Upper lobe of right lung (tissue), 1 donor: ENCODE measurements at regions not wholly inside any gene's neighbourhood (a gene's known extent, or its start where the extent isn't known, plus 50 kb on each side); places are given as distances from the start of the nearest gene placed in this dataset.
"Not testable (repeated sequence)": the region's sequence is repeated elsewhere in the genome, so short reads cannot be mapped to it uniquely, and the experiment has no call there.

Experiments used
- ATAC-seq: fragments of 200-7000 bp; cut with Tn5 transposase; one replicate; pipeline ENCODE4 v1.9.1; 2020; ENCODE audit warnings: mild to moderate bottlenecking, moderate library complexity
- DNase-seq: peaks from one replicate; pipeline ENCODE4 v3.0.0-alpha.2; 2020
- H3K27ac ChIP-seq: fragments of 200-600 bp; one replicate; pipeline ENCODE4 v1.8.0; 2022
- H3K27me3 ChIP-seq: fragments of 200-600 bp; one replicate; pipeline ENCODE4 v1.8.0; 2022; ENCODE audit warnings: mild to moderate bottlenecking
- H3K36me3 ChIP-seq: fragments of 200-600 bp; one replicate; pipeline ENCODE4 v1.8.0; 2022
- H3K4me1 ChIP-seq: fragments of 200-600 bp; one replicate; pipeline ENCODE4 v1.8.0; 2022
- H3K4me3 ChIP-seq: fragments of 200-600 bp; one replicate; pipeline ENCODE4 v1.8.0; 2022; ENCODE audit warnings: mild to moderate bottlenecking
- H3K9me3 ChIP-seq: fragments of 200-600 bp; one replicate; pipeline ENCODE4 v1.8.0; 2022
- intact Hi-C: fragments of 100-400 bp; cut with DNase I; formaldehyde crosslinking; loops from one replicate; pipeline ENCODE4 v1.11.0; 2022
- TF ChIP-seq, protein P1 (sequence below): fragments of 200-600 bp; IDR thresholded peaks from one replicate; pipeline ENCODE4 v1.8.0; 2022; ENCODE audit warnings: antibody characterized with exemption
- donor health status: DM: no; HTN: yes; CAD: no; lungs with severe emphysema.

DNA sequence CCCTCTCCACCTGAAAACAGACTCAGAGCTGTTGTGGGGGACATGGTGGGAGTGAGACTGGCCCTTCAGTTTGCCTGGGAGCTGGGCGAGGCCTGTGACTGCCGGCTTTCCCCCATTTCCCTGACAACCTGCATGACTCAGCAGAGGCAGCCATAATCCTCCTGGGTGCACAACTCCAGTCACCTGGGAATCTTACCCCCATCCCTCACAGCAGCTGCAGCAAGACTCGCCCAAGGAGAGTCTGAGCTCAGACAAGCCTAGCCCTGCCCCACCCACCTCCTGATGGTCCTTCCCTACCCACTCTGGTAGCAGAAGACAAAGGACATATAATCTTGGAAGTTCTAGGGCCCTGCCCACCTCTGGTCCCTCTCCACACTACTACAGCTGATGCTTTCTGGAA is 207.3 kb upstream of the ARID2 start:
- Histone ChIP-seq H3K27me3 (no peaks in the 10 kb centered on the region), H3K27ac (no peak overlapping the region), H3K36me3 (no peaks in the 10 kb centered on the region), H3K4me3 (no peak overlapping the region), H3K4me1 (no peaks in the 10 kb centered on the region), H3K9me3 (no peaks in the 10 kb centered on the region)
- intact Hi-C loops, result no loop called here
- ATAC-seq (no peak), DNase-seq (no peak)
- TF ChIP-seq, protein P1, sequence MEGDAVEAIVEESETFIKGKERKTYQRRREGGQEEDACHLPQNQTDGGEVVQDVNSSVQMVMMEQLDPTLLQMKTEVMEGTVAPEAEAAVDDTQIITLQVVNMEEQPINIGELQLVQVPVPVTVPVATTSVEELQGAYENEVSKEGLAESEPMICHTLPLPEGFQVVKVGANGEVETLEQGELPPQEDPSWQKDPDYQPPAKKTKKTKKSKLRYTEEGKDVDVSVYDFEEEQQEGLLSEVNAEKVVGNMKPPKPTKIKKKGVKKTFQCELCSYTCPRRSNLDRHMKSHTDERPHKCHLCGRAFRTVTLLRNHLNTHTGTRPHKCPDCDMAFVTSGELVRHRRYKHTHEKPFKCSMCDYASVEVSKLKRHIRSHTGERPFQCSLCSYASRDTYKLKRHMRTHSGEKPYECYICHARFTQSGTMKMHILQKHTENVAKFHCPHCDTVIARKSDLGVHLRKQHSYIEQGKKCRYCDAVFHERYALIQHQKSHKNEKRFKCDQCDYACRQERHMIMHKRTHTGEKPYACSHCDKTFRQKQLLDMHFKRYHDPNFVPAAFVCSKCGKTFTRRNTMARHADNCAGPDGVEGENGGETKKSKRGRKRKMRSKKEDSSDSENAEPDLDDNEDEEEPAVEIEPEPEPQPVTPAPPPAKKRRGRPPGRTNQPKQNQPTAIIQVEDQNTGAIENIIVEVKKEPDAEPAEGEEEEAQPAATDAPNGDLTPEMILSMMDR, result no peak

DNA sequence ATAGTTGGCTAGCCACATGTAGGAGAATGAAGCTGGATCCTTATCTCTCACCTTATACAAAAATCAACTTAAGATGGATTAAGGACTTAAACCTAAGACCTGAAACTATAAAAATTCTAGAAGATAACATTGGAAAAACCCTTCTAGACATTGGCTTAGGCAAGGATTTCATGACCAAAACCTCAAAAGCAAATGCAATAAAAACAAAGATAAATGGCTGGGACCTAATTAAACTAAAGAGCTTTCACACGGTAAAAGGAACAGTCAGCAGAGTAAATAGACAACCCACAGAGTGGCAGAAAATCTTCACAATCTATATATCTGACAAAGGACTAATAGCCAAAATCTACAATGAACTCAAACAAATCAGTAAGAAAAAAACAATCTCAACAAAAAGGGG is 202.7 kb upstream of the ARID2 start:
- H3K27me3 ChIP-seq, H3K9me3 ChIP-seq, H3K27ac ChIP-seq, DNase-seq, H3K4me3 ChIP-seq, ATAC-seq, H3K36me3 ChIP-seq, intact Hi-C loops, H3K4me1 ChIP-seq: not testable (repeated sequence)

DNA sequence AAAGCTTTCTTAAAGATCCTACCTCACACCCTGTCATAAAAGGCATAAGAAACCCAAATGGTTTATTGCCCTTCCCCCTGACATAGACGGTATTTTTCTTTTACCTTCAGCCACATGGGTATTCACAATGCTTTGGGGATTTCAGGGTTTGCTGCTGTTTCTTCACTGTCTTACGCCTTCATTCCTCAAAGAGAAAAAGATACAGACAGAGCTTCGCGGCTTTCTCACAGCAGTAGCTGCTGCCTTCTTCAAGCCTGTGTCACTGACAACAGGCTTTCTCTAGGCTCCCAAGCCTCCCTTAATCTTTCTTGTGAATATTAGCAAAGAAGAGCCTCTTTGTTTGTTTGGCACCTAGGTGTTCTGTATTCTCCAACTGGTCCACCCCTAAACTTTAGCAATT is 197.4 kb upstream of the ARID2 start:
- intact Hi-C loops, result no loop called here
- DNase-seq (no peak), ATAC-seq (no peak)
- no peak overlapping the region for H3K27ac ChIP-seq
- no peaks in the 10 kb centered on the region for H3K4me1 ChIP-seq
- H3K36me3 ChIP-seq, result no peaks in the 10 kb centered on the region
- H3K9me3 ChIP-seq, result peaks cover 4% of the 10 kb centered on the region
- H3K27me3 ChIP-seq, result no peaks in the 10 kb centered on the region
- H3K4me3 ChIP-seq, result no peak overlapping the region
- TF ChIP-seq, protein P1, result no peak

DNA sequence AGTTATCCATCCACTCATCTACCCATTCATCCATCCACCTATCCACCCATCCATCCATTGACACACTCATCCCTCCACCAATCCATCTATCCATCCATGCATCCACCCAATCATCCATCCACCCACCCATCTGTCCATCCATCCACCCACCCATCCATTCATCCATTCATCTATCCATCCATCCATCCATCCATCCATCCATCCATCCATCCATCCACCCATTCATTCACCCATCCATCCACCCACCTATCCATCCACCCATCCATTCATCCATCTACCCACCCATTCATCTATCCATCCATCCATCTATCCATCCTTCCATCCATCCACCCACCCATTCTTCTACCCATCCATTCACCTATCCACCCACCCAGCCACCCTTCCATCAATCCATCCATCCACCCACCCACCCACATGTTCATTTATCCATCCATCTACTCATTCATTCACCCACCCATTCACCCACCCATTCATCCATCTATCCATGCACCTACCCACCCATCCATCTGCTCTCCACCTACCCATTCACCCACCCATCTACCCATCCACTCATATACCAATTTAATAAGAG is 193.8 kb upstream of the ARID2 start:
- intact Hi-C loops, result no loop called here
- H3K9me3 ChIP-seq, result no peaks in the 10 kb centered on the region
- no peaks in the 10 kb centered on the region for H3K4me1 ChIP-seq
- no peaks in the 10 kb centered on the region for H3K27me3 ChIP-seq
- no peak overlapping the region for H3K27ac ChIP-seq
- H3K4me3 ChIP-seq, result no peak overlapping the region
- TF ChIP-seq, protein P1, result no peak
- H3K36me3 ChIP-seq, result no peaks in the 10 kb centered on the region
- ATAC-seq (no peak), DNase-seq (no peak)

DNA sequence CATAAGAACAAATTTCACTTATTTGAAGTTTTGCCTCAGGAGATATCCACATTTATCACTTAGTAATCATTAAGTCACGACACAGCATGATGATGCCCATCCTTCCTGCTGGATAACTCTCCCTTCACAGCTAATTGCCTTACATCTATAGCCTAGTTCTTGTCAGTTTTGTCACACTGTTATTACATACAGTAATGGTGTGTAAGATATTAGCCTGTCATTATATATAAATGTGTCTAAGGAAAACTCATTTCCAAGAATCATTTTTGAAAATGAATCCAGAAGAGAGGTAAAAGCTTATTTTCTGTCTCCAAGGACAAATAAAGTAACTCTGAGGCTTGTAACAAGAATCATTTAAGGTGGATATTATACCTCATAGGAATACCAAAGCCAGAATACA is 193.2 kb upstream of the ARID2 start:
- Histone ChIP-seq H3K9me3 (no peaks in the 10 kb centered on the region), H3K27ac (no peak overlapping the region), H3K4me3 (no peak overlapping the region), H3K36me3 (no peaks in the 10 kb centered on the region), H3K27me3 (no peaks in the 10 kb centered on the region), H3K4me1 (no peaks in the 10 kb centered on the region)
- ATAC-seq (no peak), DNase-seq (no peak)
- intact Hi-C loops, result no loop called here
- TF ChIP-seq, protein P1, result no peak

DNA sequence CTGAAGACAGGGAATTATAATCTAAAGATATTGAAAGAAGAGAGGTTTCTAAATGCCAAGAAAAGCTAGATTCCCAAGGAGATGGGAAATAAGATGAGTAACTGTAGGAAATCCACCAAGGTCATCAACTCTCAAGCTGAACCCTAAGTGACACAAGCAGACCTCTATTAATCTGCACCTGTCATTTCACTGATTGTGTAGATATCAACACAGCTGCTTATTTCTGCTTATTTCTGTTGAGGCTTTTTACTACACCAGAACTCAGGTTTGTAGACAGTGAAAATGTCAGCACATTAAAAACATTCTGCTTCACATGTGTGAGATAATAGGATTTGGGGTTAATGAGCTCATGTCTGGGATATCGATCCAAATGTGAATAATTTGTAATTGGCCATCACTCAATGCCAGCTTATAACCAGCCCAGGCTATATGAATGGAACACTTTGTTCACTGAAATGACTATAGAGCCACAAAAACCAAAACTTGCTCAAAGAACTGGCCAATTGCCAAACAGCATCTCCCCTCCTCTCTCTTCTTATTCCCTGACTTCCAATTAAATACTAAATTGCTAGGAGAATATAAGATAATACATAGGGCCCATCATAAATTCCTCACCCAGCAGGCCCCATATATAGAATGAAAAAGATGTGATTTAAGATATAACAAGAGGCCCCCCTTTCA is 188.7 kb upstream of the ARID2 start:
- Histone ChIP-seq H3K27me3 (no peaks in the 10 kb centered on the region), H3K4me3 (no peak overlapping the region), H3K9me3 (no peaks in the 10 kb centered on the region), H3K27ac (no peak overlapping the region), H3K4me1 (no peaks in the 10 kb centered on the region), H3K36me3 (no peaks in the 10 kb centered on the region)
- no peak for ATAC-seq
- intact Hi-C loops, result loop anchor here (10.0 kb wide), 1 partner anchor 376 kb away; no protein-coding TSS in a partner anchor
- TF ChIP-seq, protein P1, result no peak
- no peak for DNase-seq
